ENCODE measurements at regions not wholly inside any gene's neighbourhood (a gene's known extent, or its start where the extent isn't known, plus 50 kb on each side); places are given as distances from the start of the nearest gene placed in this dataset.

GRCh38 chr1:230517786-230518185 is 91.7 kb upstream of the PGBD5 start:
- TF ChIP-seq CHD2 (IDR thresholded peaks at IDR 0.05; ENCODE audit: low read length, partially characterized antibody) (peak; percentile 77), CTCF (IDR thresholded peaks at IDR 0.05) (no peak), ZBTB33 (IDR thresholded peaks at IDR 0.05; ENCODE audit: borderline replicate concordance, low read depth) (no peak), GABPA (IDR thresholded peaks at IDR 0.05; ENCODE audit: low read depth) (no peak), ELF1 (IDR thresholded peaks at IDR 0.05) (no peak), USF2 (IDR thresholded peaks at IDR 0.05; ENCODE audit: borderline replicate concordance, low read depth, low read length) (no peak)
